Hepatocyte (in vitro differentiated cells): ENCODE measurements at regions not wholly inside any gene's neighbourhood (a gene's known extent, or its start where the extent isn't known, plus 50 kb on each side); places are given as distances from the start of the nearest gene placed in this dataset.

Source experiments
- EZH2 ChIP-seq: fragments of 200-600 bp; sonication (generic); IDR thresholded peaks from 2 replicates; pipeline ENCODE4 v1.6.1; 2016; ENCODE audit warnings: antibody characterized with exemption, mild to moderate bottlenecking, borderline replicate concordance
- EZH2phosphoT487 ChIP-seq: fragments of 200-600 bp; sonication (generic); IDR thresholded peaks from one replicate; pipeline ENCODE4 v1.6.1; 2018; ENCODE audit warnings: antibody characterized with exemption, mild to moderate bottlenecking, low read depth, moderate library complexity; ENCODE audit not compliant: unreplicated experiment, severe bottlenecking
- TF ChIP-seq, protein P1 (sequence below): fragments of 200-600 bp; sonication (generic); IDR thresholded peaks from 2 replicates; pipeline ENCODE4 v1.5.1; 2016; ENCODE audit warnings: antibody characterized with exemption, mild to moderate bottlenecking; ENCODE audit not compliant: poor library complexity

DNA sequence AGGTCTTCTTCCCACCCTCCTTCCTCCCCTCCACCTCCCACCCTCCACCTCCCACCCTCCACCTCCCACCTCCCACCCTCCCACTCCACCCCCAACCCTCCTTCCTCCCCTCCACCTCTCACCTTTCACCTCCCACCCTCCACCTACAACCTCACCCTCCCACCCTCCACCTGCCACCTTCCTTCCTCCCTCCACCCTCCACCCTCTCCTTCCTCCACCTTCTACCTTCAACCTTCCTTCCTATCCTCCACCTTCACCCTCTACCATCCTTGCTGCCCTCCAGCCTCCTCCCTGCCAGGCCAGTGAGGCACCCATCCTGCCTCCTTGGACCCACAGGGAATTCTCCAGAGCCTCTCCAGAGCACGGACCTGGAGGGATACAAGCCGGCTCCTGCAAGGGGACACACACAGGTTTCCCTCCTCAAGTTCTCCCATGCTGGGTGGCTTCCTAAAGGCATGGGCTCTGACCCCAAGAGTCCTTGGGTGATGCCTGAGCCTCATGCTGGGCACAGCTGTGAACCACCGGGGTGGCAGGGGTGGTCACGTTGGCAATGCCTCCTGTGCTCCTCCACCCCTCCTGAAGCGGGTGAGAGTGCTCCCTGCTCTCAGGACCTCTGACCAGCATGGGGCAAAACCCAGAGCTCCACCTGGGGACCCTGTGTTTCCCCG is 293.0 kb downstream of the NDUFA10 start:
- TF ChIP-seq, protein P1, sequence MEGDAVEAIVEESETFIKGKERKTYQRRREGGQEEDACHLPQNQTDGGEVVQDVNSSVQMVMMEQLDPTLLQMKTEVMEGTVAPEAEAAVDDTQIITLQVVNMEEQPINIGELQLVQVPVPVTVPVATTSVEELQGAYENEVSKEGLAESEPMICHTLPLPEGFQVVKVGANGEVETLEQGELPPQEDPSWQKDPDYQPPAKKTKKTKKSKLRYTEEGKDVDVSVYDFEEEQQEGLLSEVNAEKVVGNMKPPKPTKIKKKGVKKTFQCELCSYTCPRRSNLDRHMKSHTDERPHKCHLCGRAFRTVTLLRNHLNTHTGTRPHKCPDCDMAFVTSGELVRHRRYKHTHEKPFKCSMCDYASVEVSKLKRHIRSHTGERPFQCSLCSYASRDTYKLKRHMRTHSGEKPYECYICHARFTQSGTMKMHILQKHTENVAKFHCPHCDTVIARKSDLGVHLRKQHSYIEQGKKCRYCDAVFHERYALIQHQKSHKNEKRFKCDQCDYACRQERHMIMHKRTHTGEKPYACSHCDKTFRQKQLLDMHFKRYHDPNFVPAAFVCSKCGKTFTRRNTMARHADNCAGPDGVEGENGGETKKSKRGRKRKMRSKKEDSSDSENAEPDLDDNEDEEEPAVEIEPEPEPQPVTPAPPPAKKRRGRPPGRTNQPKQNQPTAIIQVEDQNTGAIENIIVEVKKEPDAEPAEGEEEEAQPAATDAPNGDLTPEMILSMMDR: no peak
- TF ChIP-seq EZH2: no peak
- no peak for TF ChIP-seq EZH2phosphoT487
